GM21619 (cell line): ENCODE measurements at regions not wholly inside any gene's neighbourhood (a gene's known extent, or its start where the extent isn't known, plus 50 kb on each side); places are given as distances from the start of the nearest gene placed in this dataset.

ENCODE experiments used
- ATAC-seq: cut with Tn5 transposase; IDR thresholded peaks from one replicate; pipeline ENCODE4 v1.9.1; 2021; ENCODE audit not compliant: unreplicated experiment

- no peak for ATAC-seq
Measured at GRCh38 chr1:47572731-47573430, 135.0 kb downstream of the FOXD2 start.

DNA sequence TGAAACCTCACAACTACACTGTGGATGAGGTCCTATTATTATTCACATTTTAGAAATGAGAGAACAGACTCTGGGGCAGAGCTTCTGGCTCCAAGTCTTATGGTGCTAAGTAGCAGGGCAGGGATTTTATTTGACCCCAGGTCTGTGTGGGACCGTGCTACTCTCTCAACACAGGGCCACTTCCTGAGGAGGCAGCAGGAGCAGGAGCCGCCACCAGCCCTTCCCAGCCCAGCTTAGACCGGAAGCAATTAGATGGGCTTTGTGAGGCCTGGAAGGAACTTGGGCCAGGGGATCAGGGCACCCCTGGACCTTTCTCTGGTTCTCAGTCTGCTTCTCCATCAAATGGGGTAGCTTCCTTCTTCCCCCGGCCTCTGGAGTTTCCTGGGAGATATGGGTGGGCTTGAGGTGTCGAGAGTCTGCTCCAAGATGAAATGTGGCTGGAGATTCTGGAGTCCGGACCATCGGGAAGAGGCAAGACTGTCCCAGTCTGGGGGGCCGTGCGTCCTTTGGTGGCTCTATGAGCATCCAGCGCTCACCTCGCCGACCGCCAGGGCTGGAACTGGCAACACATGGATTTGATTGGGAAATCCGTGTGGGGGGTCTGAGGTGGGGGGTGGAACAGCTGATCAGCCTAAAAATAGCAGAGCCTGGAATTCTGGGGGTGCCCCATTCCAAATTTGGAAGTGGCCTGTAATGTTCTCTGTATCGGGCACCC lies 136.8 kb downstream of the FOXD2 start:
- no peak for ATAC-seq

DNA sequence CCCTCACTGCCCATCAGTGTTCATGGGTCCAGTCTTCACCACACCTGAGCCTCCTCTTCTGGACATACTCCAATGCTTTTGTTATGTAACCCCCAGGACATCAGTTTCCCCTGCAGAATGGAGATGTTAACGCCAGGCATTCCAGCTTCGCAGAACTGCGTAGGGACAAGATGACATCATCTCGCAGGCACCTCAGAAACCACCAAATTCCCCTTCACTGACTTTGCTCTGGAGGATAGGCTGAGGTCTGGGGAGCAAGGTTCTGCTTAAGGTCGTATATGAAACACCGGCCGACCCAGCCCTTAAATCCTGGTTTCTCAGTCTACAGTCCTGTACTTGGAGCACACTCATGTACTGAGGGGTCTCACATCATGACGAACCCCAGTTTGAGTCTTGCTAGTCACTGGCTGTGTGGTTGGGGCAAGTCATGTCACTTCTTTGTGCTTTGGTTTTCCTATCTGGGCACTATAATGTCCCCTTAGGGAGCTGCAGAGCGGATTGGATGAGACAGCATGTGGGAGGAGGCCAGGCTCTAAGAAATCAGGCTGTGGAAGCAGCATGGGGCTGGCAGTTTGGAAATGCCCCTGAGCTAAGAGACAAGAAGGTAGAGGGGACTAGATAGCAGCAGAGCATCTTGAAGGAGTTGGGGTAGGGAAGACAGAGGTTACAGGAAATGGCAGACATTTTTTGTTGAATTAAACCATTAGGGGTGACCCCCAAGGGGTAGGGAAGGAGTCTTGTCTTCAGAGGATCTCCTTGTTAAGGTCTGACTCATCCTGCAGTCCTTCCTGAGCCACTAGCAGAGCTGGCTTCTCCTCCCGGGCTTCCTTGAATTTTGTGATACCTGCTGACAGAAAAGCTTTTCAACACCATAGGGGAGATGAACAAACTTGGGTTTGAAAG lies 138.3 kb downstream of the FOXD2 start:
- ATAC-seq: no peak

DNA sequence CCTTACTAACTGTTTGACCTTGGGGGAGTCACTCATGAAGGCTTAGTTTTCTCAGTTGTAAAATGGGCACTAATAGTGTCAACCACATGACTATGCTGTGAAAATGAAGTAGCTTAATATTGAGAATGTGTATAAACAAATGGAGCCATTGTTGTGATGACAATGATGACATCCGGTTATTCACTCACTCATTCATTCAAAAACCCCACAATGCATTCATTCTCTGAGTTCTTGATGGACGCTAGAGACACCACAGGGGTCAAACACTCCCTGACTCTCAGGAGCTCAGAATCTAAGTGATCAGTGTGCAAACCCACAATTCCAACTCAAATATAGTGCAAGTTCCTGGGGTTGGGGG lies 138.9 kb downstream of the FOXD2 start:
- no peak for ATAC-seq

- no peak for ATAC-seq
Measured at GRCh38 chr1:47577303-47578025, 139.6 kb downstream of the FOXD2 start.

DNA sequence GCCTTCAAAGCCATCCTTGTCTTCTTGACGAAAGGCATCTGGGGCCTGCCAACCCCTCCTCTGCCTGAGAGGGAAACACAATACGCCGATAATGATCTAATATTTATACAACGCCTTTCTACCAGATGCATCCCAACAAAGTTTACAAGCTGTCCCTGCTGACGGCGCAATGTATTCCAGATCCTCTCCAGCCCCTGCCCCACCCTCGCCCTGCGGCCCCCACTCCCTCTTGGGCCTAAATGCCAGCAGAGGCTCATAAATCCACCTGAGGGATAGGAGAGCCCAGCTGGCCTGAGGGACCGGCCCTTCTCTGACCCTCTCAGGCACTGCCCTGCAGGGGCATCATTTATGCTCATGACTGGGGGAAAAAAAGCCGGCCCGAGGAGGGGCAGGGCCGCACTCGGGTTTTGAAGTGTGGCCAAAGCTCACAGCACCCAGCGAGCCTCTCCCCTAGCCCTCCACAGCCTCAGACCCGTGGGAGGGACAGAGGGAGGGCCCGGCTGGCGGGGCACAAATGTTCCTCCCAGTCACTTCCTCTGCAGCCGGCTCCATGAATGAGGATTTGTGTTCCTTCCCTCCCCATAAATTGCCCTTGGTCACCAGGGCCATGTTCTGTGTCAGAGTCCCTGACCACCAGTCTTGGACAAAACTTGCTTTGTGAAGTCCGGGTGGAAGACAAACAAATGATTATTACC lies 140.3 kb downstream of the FOXD2 start:
- ATAC-seq: no peak

- no peak for ATAC-seq
Measured at GRCh38 chr1:47578721-47579419, 141.0 kb downstream of the FOXD2 start.

DNA sequence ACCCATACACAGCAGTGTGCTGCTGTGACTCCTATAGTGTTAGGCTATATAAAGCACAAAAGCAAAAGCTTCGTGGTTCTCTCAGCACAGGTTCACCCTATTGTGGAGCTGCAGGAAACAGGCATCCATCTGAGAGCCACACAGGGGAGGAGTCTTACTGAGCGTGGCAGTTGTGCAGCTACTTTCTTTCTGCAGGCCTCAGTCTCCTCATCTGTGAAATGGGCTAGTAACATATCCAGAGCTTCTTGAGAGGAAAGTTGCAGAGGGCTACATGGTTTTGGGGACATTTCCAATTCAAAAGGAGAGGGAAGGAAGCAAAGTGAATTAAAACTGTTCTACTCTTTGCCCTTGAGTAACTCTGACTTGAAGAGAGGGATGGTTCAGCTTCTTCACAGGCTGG lies 142.0 kb downstream of the FOXD2 start:
- ATAC-seq: no peak

GRCh38 chr1:47580451-47580995 lies 142.7 kb downstream of the FOXD2 start:
- no peak for ATAC-seq

DNA sequence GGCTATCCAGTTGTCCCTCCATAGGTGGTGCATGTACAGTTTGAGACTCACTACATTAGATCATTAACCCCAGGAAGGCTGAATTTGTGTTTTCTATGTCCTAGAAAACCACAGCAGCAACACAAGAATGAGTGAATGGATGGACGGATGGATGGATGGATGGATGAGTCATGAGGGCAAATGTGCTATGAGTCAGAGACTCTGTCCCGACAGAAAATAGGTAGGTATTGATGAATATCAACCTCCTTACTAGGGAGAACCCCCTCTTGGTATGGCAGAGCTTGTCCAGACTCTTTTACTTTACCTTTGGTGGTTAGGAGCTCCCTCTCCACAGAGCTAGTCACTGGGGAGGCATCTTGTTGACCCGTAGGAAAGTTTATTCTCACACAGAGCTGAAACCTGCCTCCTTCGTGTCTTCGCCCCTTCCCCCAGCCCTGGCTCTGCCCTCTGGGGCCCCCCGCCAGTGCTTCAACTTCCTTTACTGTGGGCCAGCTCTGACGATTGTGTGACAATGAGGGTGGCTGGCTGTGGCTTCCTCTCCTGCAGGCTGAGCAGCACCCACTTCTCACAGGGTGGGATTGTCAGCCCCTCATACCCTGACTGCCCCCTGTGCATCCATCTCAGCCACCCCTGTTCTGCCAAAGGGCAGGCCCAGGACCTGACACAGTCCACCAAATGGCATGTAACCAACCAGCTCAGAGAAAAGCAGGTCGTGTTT lies 145.2 kb downstream of the FOXD2 start:
- no peak for ATAC-seq

- ATAC-seq: no peak
Measured at GRCh38 chr1:47584249-47584648, 146.4 kb downstream of the FOXD2 start.

GRCh38 chr1:47585141-47585902 lies 147.5 kb downstream of the FOXD2 start:
- ATAC-seq: no peak

DNA sequence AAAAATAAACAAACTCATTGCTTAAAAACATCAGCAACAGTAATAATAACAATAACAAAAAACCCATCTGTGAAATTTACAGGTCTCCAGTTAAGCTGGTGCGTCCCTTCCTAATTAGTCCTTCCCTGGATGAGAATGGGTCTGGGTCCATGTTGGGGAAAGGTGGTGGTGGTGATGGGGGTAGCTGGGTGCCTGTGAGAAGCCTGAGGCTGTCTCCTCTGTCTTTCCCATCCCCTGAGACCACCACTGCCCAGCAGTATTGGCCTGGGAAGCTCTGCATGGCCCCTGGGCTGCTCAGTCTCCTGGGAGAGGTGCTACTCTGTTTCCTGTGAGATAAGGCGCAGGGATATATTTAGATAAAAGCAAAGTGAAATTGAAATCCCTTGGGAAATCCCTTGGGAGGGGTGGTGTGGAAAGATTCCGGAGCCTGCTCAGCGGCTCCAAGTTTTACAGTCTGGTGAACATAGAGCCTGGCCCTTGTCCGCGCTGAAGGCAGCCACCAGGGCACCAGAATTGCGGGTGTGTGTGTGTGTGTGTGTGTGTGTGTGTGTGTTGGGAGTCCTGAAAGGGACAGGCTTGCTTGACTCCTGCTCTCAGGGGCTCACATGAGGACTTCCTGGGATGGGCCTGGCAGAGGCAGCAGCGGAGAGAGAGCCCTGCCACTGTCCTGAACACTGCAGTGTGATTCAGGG lies 150.2 kb downstream of the FOXD2 start:
- ATAC-seq: no peak

DNA sequence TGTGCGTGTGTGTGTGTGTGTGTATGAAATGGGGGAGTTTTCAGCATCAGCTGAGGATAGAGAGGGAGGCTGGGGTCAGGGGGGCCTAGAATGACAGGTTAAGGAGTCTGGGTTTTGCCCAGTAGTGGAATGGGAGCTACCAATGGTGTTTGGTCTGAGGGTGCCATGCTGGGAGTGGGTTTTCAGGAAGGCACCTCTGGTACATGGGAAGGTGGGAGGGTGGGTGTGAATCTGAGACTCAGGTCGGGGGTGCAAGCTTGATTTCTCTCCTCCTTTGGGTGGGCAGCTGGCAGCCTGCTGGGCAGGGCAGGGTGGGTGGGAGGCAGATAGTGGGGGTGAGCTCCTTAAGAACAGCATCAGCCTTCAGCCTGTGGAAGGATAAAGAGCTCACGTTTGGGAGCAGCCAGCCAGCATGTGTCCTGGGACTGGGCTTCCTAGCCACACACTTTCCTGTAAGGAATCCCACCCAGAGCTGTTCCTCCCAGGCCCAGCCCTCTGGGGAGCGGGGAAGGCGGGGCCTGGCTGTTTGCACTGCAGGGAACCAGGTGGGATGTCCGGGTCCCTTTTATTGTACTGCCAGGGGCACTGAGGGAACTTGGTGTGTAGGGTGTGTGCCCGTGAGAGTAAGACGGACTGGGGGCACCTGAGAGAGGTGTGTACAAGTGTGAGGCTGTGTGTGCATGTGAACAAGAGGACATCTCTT lies 152.8 kb downstream of the FOXD2 start:
- ATAC-seq: no peak

DNA sequence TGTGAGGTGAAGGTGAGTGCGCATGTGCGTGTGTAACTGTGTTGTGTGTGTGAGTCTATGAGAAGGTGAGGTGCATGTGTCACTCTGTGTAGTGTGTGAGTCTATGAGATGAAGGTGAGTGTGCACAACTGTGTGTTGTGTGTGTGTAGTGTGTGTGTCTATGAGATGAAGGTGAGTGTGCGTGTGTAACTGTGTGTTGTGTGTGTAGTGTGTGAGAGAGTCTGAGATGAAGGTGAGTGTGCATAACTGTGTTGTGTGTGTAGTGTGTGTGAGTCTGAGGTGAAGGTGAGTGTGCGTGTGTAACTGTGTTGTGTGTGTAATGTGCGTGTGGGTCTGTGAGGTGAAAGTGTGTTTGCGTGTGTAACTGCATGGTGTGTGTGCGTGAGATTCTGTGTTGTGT lies 154.0 kb downstream of the FOXD2 start:
- no peak for ATAC-seq

- no peak for ATAC-seq
Measured at GRCh38 chr1:47592296-47593012, 154.6 kb downstream of the FOXD2 start.
